ENCODE measurements at regions not wholly inside any gene's neighbourhood (a gene's known extent, or its start where the extent isn't known, plus 50 kb on each side); places are given as distances from the start of the nearest gene placed in this dataset.
A peak's percentile ranks its signal among the peaks of the same experiment; 100 is the strongest.
"Not testable (repeated sequence)": the region's sequence is repeated elsewhere in the genome, so short reads cannot be mapped to it uniquely, and the experiment has no call there.

GRCh38 chr10:46095943-46096342, 49.9 kb upstream of the MSMB start:
- not testable (repeated sequence) for H3K4me1 ChIP-seq (ENCODE audit: control insufficient read depth, insufficient read depth, low read length)

GRCh38 chr10:46096446-46096845, 50.4 kb upstream of the MSMB start:
- H3K4me3 ChIP-seq (ENCODE audit: low read depth, low read length): no peak overlapping the region
- H3K9ac ChIP-seq (ENCODE audit: low read depth, low read length): no peak overlapping the region
- H3K27ac ChIP-seq (ENCODE audit: low read depth, low read length): no peak overlapping the region
- H3K27me3 ChIP-seq (ENCODE audit: control insufficient read depth, insufficient read depth, low read length): no peaks in the 10 kb centered on the region
- H3K9me3 ChIP-seq (ENCODE audit: control insufficient read depth, insufficient read depth, low read length): no peaks in the 10 kb centered on the region
- H3K4me1 ChIP-seq (ENCODE audit: control insufficient read depth, insufficient read depth, low read length): peaks cover 9% of the 10 kb centered on the region
- H3K36me3 ChIP-seq (ENCODE audit: control insufficient read depth, insufficient read depth, low read length): no peaks in the 10 kb centered on the region

More at GRCh38 chr10:46095943-46096342, 49.9 kb upstream of the MSMB start:
- not testable (repeated sequence) for H3K36me3 ChIP-seq (ENCODE audit: control insufficient read depth, insufficient read depth, low read length); H3K9ac ChIP-seq (ENCODE audit: low read depth, low read length); H3K27me3 ChIP-seq (ENCODE audit: control insufficient read depth, insufficient read depth, low read length); H3K27ac ChIP-seq (ENCODE audit: low read depth, low read length); H3K4me3 ChIP-seq (ENCODE audit: low read depth, low read length); H3K9me3 ChIP-seq (ENCODE audit: control insufficient read depth, insufficient read depth, low read length)

- peaks cover 9% of the 10 kb centered on the region for H3K4me1 ChIP-seq (ENCODE audit: control insufficient read depth, insufficient read depth, low read length)
- no peaks in the 10 kb centered on the region for H3K36me3 ChIP-seq (ENCODE audit: control insufficient read depth, insufficient read depth, low read length)
- no peak overlapping the region for H3K4me3 ChIP-seq (ENCODE audit: low read depth, low read length)
- H3K9me3 ChIP-seq (ENCODE audit: control insufficient read depth, insufficient read depth, low read length): no peaks in the 10 kb centered on the region
- no peak overlapping the region for H3K9ac ChIP-seq (ENCODE audit: low read depth, low read length)
- H3K27ac ChIP-seq (ENCODE audit: low read depth, low read length): no peak overlapping the region
- H3K27me3 ChIP-seq (ENCODE audit: control insufficient read depth, insufficient read depth, low read length): no peaks in the 10 kb centered on the region
Observed at GRCh38 chr10:46096909-46097575, 51.0 kb upstream of the MSMB start.

- Histone ChIP-seq H3K9me3 (ENCODE audit: control insufficient read depth, insufficient read depth, low read length) (no peaks in the 10 kb centered on the region), H3K4me3 (ENCODE audit: low read depth, low read length) (no peak overlapping the region), H3K27ac (ENCODE audit: low read depth, low read length) (no peak overlapping the region), H3K36me3 (ENCODE audit: control insufficient read depth, insufficient read depth, low read length) (no peaks in the 10 kb centered on the region), H3K9ac (ENCODE audit: low read depth, low read length) (no peak overlapping the region), H3K27me3 (ENCODE audit: control insufficient read depth, insufficient read depth, low read length) (no peaks in the 10 kb centered on the region), H3K4me1 (ENCODE audit: control insufficient read depth, insufficient read depth, low read length) (peaks cover 9% of the 10 kb centered on the region)
Observed at GRCh38 chr10:46097576-46098317, 51.7 kb upstream of the MSMB start.

GRCh38 chr10:46098386-46098785, 52.3 kb upstream of the MSMB start:
- Histone ChIP-seq H3K4me1 (ENCODE audit: control insufficient read depth, insufficient read depth, low read length) (peaks cover 9% of the 10 kb centered on the region), H3K9ac (ENCODE audit: low read depth, low read length) (no peak overlapping the region), H3K9me3 (ENCODE audit: control insufficient read depth, insufficient read depth, low read length) (no peaks in the 10 kb centered on the region), H3K27ac (ENCODE audit: low read depth, low read length) (no peak overlapping the region), H3K4me3 (ENCODE audit: low read depth, low read length) (no peak overlapping the region), H3K36me3 (ENCODE audit: control insufficient read depth, insufficient read depth, low read length) (no peaks in the 10 kb centered on the region), H3K27me3 (ENCODE audit: control insufficient read depth, insufficient read depth, low read length) (no peaks in the 10 kb centered on the region)

GRCh38 chr10:46098925-46099324, 52.9 kb upstream of the MSMB start:
- H3K9me3 ChIP-seq (ENCODE audit: control insufficient read depth, insufficient read depth, low read length); H3K9ac ChIP-seq (ENCODE audit: low read depth, low read length); H3K36me3 ChIP-seq (ENCODE audit: control insufficient read depth, insufficient read depth, low read length); H3K4me1 ChIP-seq (ENCODE audit: control insufficient read depth, insufficient read depth, low read length); H3K4me3 ChIP-seq (ENCODE audit: low read depth, low read length); H3K27ac ChIP-seq (ENCODE audit: low read depth, low read length); H3K27me3 ChIP-seq (ENCODE audit: control insufficient read depth, insufficient read depth, low read length): not testable (repeated sequence)

GRCh38 chr10:46104071-46104585, 58.1 kb upstream of the MSMB start:
- Histone ChIP-seq H3K27ac (ENCODE audit: low read depth, low read length) (no peak overlapping the region), H3K36me3 (ENCODE audit: control insufficient read depth, insufficient read depth, low read length) (no peaks in the 10 kb centered on the region), H3K4me3 (ENCODE audit: low read depth, low read length) (no peak overlapping the region), H3K9me3 (ENCODE audit: control insufficient read depth, insufficient read depth, low read length) (no peaks in the 10 kb centered on the region), H3K27me3 (ENCODE audit: control insufficient read depth, insufficient read depth, low read length) (peaks cover 36% of the 10 kb centered on the region), H3K4me1 (ENCODE audit: control insufficient read depth, insufficient read depth, low read length) (0 out of 2 replicates have a peak, but pooled peaks cover 3% of the 10 kb centered on the region), H3K9ac (ENCODE audit: low read depth, low read length) (no peak overlapping the region)

GRCh38 chr10:46105416-46105815, 59.3 kb upstream of the MSMB start:
- H3K4me3 ChIP-seq (ENCODE audit: low read depth, low read length); H3K27ac ChIP-seq (ENCODE audit: low read depth, low read length); H3K9ac ChIP-seq (ENCODE audit: low read depth, low read length); H3K36me3 ChIP-seq (ENCODE audit: control insufficient read depth, insufficient read depth, low read length); H3K9me3 ChIP-seq (ENCODE audit: control insufficient read depth, insufficient read depth, low read length); H3K4me1 ChIP-seq (ENCODE audit: control insufficient read depth, insufficient read depth, low read length): not testable (repeated sequence)
- H3K27me3 ChIP-seq (ENCODE audit: control insufficient read depth, insufficient read depth, low read length): peaks cover 36% of the 10 kb centered on the region

- H3K4me1 ChIP-seq (ENCODE audit: control insufficient read depth, insufficient read depth, low read length); H3K9ac ChIP-seq (ENCODE audit: low read depth, low read length); H3K36me3 ChIP-seq (ENCODE audit: control insufficient read depth, insufficient read depth, low read length); H3K9me3 ChIP-seq (ENCODE audit: control insufficient read depth, insufficient read depth, low read length): not testable (repeated sequence)
- Histone ChIP-seq H3K4me3 (ENCODE audit: low read depth, low read length) (peak overlapping the region; percentile 74), H3K27me3 (ENCODE audit: control insufficient read depth, insufficient read depth, low read length) (peaks cover 36% of the 10 kb centered on the region), H3K27ac (ENCODE audit: low read depth, low read length) (peak overlapping the region; percentile 28)
Observed at GRCh38 chr10:46105856-46106409, 59.9 kb upstream of the MSMB start.

GRCh38 chr10:46106410-46107255, 60.6 kb upstream of the MSMB start:
- no peaks in the 10 kb centered on the region for H3K36me3 ChIP-seq (ENCODE audit: control insufficient read depth, insufficient read depth, low read length)
- H3K27ac ChIP-seq (ENCODE audit: low read depth, low read length): peak overlapping the region; percentile 28
- H3K9me3 ChIP-seq (ENCODE audit: control insufficient read depth, insufficient read depth, low read length): no peaks in the 10 kb centered on the region
- H3K27me3 ChIP-seq (ENCODE audit: control insufficient read depth, insufficient read depth, low read length): peaks cover 36% of the 10 kb centered on the region
- H3K4me3 ChIP-seq (ENCODE audit: low read depth, low read length): peak overlapping the region; percentile 74
- no peak overlapping the region for H3K9ac ChIP-seq (ENCODE audit: low read depth, low read length)
- 0 out of 2 replicates have a peak, but pooled peaks cover 3% of the 10 kb centered on the region for H3K4me1 ChIP-seq (ENCODE audit: control insufficient read depth, insufficient read depth, low read length)
